Mesodermal cell (in vitro differentiated cells): ENCODE measurements at regions not wholly inside any gene's neighbourhood (a gene's known extent, or its start where the extent isn't known, plus 50 kb on each side); places are given as distances from the start of the nearest gene placed in this dataset.
"Not testable (repeated sequence)": the region's sequence is repeated elsewhere in the genome, so short reads cannot be mapped to it uniquely, and the experiment has no call there.

Experiments used
- H3K27ac ChIP-seq: 2 replicates; pipeline ENCODE4 v1.7.0; 2013; ENCODE audit warnings: mild to moderate bottlenecking, low read depth, low read length, moderate library complexity; ENCODE audit not compliant: severe bottlenecking
- H3K36me3 ChIP-seq: 2 replicates; pipeline ENCODE4 v1.7.1; 2013; ENCODE audit warnings: mild to moderate bottlenecking, low read length, moderate library complexity; ENCODE audit not compliant: control insufficient read depth, insufficient read depth
- H3K4me1 ChIP-seq: one replicate; pipeline ENCODE4 v1.7.1; 2013; ENCODE audit warnings: mild to moderate bottlenecking, low read length; ENCODE audit not compliant: insufficient read depth, control insufficient read depth, poor library complexity, severe bottlenecking
- H3K4me3 ChIP-seq: 2 replicates; pipeline ENCODE4 v1.7.0; 2013; ENCODE audit warnings: low read length, control low read depth, mild to moderate bottlenecking; ENCODE audit not compliant: insufficient read depth, poor library complexity, severe bottlenecking; ENCODE audit errors: extremely low read depth
- H3K9me3 ChIP-seq: 2 replicates; pipeline ENCODE4 v1.7.1; 2013; ENCODE audit warnings: mild to moderate bottlenecking, low read length, moderate library complexity; ENCODE audit not compliant: control insufficient read depth
- WGBS, 2 experiments: methylation state at CpG; one replicate each; pipeline ENCODE4 v1.1.5; 2013; ENCODE audit warnings: missing lambda C conversion rate in 2 of 2; ENCODE audit not compliant: insufficient coverage in 2 of 2; 5-methylcytosine and 5-hydroxymethylcytosine counted together

GRCh38 chr3:22392859-22393258 is 641.8 kb upstream of the ZNF385D start:
- Histone ChIP-seq H3K27ac (no peak overlapping the region), H3K4me1 (no peaks in the 10 kb centered on the region), H3K36me3 (no peaks in the 10 kb centered on the region), H3K9me3 (no peaks in the 10 kb centered on the region), H3K4me3 (no peak overlapping the region)

GRCh38 chr3:22399566-22399965 is 648.6 kb upstream of the ZNF385D start:
- Histone ChIP-seq H3K4me1 (no peaks in the 10 kb centered on the region), H3K36me3 (no peaks in the 10 kb centered on the region), H3K27ac (no peak overlapping the region), H3K9me3 (no peaks in the 10 kb centered on the region), H3K4me3 (no peak overlapping the region)
- WGBS, 2 experiments = no CpG with 5 or more reads among the region's 4 CpGs

GRCh38 chr3:22401499-22401898 is 650.5 kb upstream of the ZNF385D start:
- Histone ChIP-seq H3K27ac (no peak overlapping the region), H3K4me1 (no peaks in the 10 kb centered on the region), H3K9me3 (no peaks in the 10 kb centered on the region), H3K4me3 (no peak overlapping the region), H3K36me3 (no peaks in the 10 kb centered on the region)

- WGBS, 2 experiments = 93% methylated on average over 3 of the region's 3 CpGs; no CpG with 5 or more reads in 1 of the 2 experiments
- Histone ChIP-seq H3K36me3 (no peaks in the 10 kb centered on the region), H3K9me3 (no peaks in the 10 kb centered on the region), H3K27ac (no peak overlapping the region), H3K4me1 (no peaks in the 10 kb centered on the region), H3K4me3 (no peak overlapping the region)
These were observed 663.2 kb upstream of the ZNF385D start for GRCh38 chr3:22414239-22414638.

- H3K36me3 ChIP-seq, H3K4me3 ChIP-seq, H3K27ac ChIP-seq, H3K9me3 ChIP-seq, H3K4me1 ChIP-seq: not testable (repeated sequence)
- WGBS, 2 experiments = 78 to 91% methylated on average over 10 to 16 of the region's 19 CpGs
These were observed 665.9 kb upstream of the ZNF385D start for GRCh38 chr3:22416838-22417446.

- Histone ChIP-seq H3K4me1 (no peaks in the 10 kb centered on the region), H3K9me3 (no peaks in the 10 kb centered on the region), H3K27ac (no peak overlapping the region), H3K36me3 (no peaks in the 10 kb centered on the region), H3K4me3 (no peak overlapping the region)
These were observed 668.3 kb upstream of the ZNF385D start for GRCh38 chr3:22419261-22419660.

GRCh38 chr3:22421589-22421988 is 670.6 kb upstream of the ZNF385D start:
- 67 to 69% methylated on average over 1 to 2 of the region's 4 CpGs for WGBS, 2 experiments
- Histone ChIP-seq H3K4me1 (no peaks in the 10 kb centered on the region), H3K4me3 (no peak overlapping the region), H3K36me3 (no peaks in the 10 kb centered on the region), H3K9me3 (no peaks in the 10 kb centered on the region), H3K27ac (no peak overlapping the region)

GRCh38 chr3:22431334-22431733 is 680.3 kb upstream of the ZNF385D start:
- no peaks in the 10 kb centered on the region for H3K9me3 ChIP-seq
- H3K36me3 ChIP-seq = no peaks in the 10 kb centered on the region
- no peak overlapping the region for H3K27ac ChIP-seq
- no peak overlapping the region for H3K4me3 ChIP-seq
- 92% methylated on average over 1 of the region's 1 CpG for WGBS, 2 experiments
- no peaks in the 10 kb centered on the region for H3K4me1 ChIP-seq

- Histone ChIP-seq H3K27ac (no peak overlapping the region), H3K9me3 (no peaks in the 10 kb centered on the region), H3K4me3 (no peak overlapping the region), H3K36me3 (no peaks in the 10 kb centered on the region), H3K4me1 (no peaks in the 10 kb centered on the region)
- 88 to 89% methylated on average over 2 to 4 of the region's 4 CpGs for WGBS, 2 experiments
These were observed 688.6 kb upstream of the ZNF385D start for GRCh38 chr3:22439626-22440025.

- Histone ChIP-seq H3K36me3 (no peaks in the 10 kb centered on the region), H3K4me3 (no peak overlapping the region), H3K9me3 (no peaks in the 10 kb centered on the region), H3K27ac (no peak overlapping the region), H3K4me1 (no peaks in the 10 kb centered on the region)
- 100% methylated on average over 2 of the region's 2 CpGs for WGBS, 2 experiments
These were observed 690.7 kb upstream of the ZNF385D start for GRCh38 chr3:22441711-22442110.

- 94 to 100% methylated on average over 2 of the region's 3 CpGs for WGBS, 2 experiments
- Histone ChIP-seq H3K4me1 (no peaks in the 10 kb centered on the region), H3K36me3 (no peaks in the 10 kb centered on the region), H3K9me3 (no peaks in the 10 kb centered on the region), H3K27ac (no peak overlapping the region), H3K4me3 (no peak overlapping the region)
These were observed 692.7 kb upstream of the ZNF385D start for GRCh38 chr3:22443571-22444233.
